ENCODE measurements at regions not wholly inside any gene's neighbourhood (a gene's known extent, or its start where the extent isn't known, plus 50 kb on each side); places are given as distances from the start of the nearest gene placed in this dataset.

- Mint-ChIP-seq H3K9me3 (ENCODE audit: unreplicated experiment) (no peaks in the 10 kb centered on the region), H3K4me1 (ENCODE audit: insufficient read depth, unreplicated experiment) (no peaks in the 10 kb centered on the region), H3K27ac (ENCODE audit: low read depth, unreplicated experiment) (no peak overlapping the region), H3K4me3 (ENCODE audit: unreplicated experiment) (no peak overlapping the region), H3K27me3 (ENCODE audit: insufficient read depth, unreplicated experiment) (peaks cover 82% of the 10 kb centered on the region), H3K36me3 (ENCODE audit: insufficient read depth, unreplicated experiment) (no peaks in the 10 kb centered on the region)
- no peak for DNase-seq (ENCODE audit: unreplicated experiment)
- TF ChIP-seq CTCF (IDR thresholded peaks at IDR 0.05; ENCODE audit: unreplicated experiment), result no peak
- no TSS peak for BruUV-seq (replicated peaks)
- ChIA-PET CTCF (no interaction called here), POLR2A (no interaction called here)
- intact Hi-C loops (cut with micrococcal nuclease), result no loop called here
Observed at GRCh38 chr3:102608875-102609274, 174.1 kb downstream of the ZPLD1 start.

GRCh38 chr3:102614021-102614569 lies 179.3 kb downstream of the ZPLD1 start:
- Mint-ChIP-seq H3K4me3 (ENCODE audit: unreplicated experiment) (no peak overlapping the region), H3K36me3 (ENCODE audit: insufficient read depth, unreplicated experiment) (no peaks in the 10 kb centered on the region), H3K27me3 (ENCODE audit: insufficient read depth, unreplicated experiment) (peaks cover 69% of the 10 kb centered on the region), H3K4me1 (ENCODE audit: insufficient read depth, unreplicated experiment) (no peaks in the 10 kb centered on the region), H3K27ac (ENCODE audit: low read depth, unreplicated experiment) (no peak overlapping the region), H3K9me3 (ENCODE audit: unreplicated experiment) (no peaks in the 10 kb centered on the region)
- CTCF ChIA-PET, result interaction anchor here (0.8 kb wide), 1 partner anchor 59 kb away, joined by 3 read pairs; no protein-coding TSS in a partner anchor
- POLR2A ChIA-PET, result no interaction called here
- no TSS peak for BruUV-seq (replicated peaks)
- DNase-seq (ENCODE audit: unreplicated experiment), result no peak
- intact Hi-C loops (cut with micrococcal nuclease), result no loop called here
- TF ChIP-seq CTCF (IDR thresholded peaks at IDR 0.05; ENCODE audit: unreplicated experiment), result no peak

- CTCF ChIA-PET, result no interaction called here
- Mint-ChIP-seq H3K9me3 (ENCODE audit: unreplicated experiment) (no peaks in the 10 kb centered on the region), H3K27ac (ENCODE audit: low read depth, unreplicated experiment) (no peak overlapping the region), H3K27me3 (ENCODE audit: insufficient read depth, unreplicated experiment) (peaks cover 69% of the 10 kb centered on the region), H3K36me3 (ENCODE audit: insufficient read depth, unreplicated experiment) (no peaks in the 10 kb centered on the region), H3K4me3 (ENCODE audit: unreplicated experiment) (no peak overlapping the region), H3K4me1 (ENCODE audit: insufficient read depth, unreplicated experiment) (no peaks in the 10 kb centered on the region)
- POLR2A ChIA-PET, result no interaction called here
- BruUV-seq (replicated peaks), result no TSS peak
- intact Hi-C loops (cut with micrococcal nuclease), result no loop called here
- TF ChIP-seq CTCF (IDR thresholded peaks at IDR 0.05; ENCODE audit: unreplicated experiment), result no peak
- DNase-seq (ENCODE audit: unreplicated experiment), result no peak
Observed at GRCh38 chr3:102614585-102614984, 179.8 kb downstream of the ZPLD1 start.

GRCh38 chr3:102617381-102617780 lies 182.6 kb downstream of the ZPLD1 start:
- Mint-ChIP-seq H3K9me3 (ENCODE audit: unreplicated experiment) (no peaks in the 10 kb centered on the region), H3K4me3 (ENCODE audit: unreplicated experiment) (no peak overlapping the region), H3K36me3 (ENCODE audit: insufficient read depth, unreplicated experiment) (no peaks in the 10 kb centered on the region), H3K4me1 (ENCODE audit: insufficient read depth, unreplicated experiment) (no peaks in the 10 kb centered on the region), H3K27ac (ENCODE audit: low read depth, unreplicated experiment) (no peak overlapping the region), H3K27me3 (ENCODE audit: insufficient read depth, unreplicated experiment) (peaks cover 72% of the 10 kb centered on the region)
- CTCF ChIA-PET, result no interaction called here
- TF ChIP-seq CTCF (IDR thresholded peaks at IDR 0.05; ENCODE audit: unreplicated experiment), result no peak
- intact Hi-C loops (cut with micrococcal nuclease), result no loop called here
- POLR2A ChIA-PET, result no interaction called here
- DNase-seq (ENCODE audit: unreplicated experiment), result no peak
- BruUV-seq (replicated peaks), result no TSS peak
